ENCODE measurements at regions not wholly inside any gene's neighbourhood (a gene's known extent, or its start where the extent isn't known, plus 50 kb on each side); places are given as distances from the start of the nearest gene placed in this dataset.

DNA sequence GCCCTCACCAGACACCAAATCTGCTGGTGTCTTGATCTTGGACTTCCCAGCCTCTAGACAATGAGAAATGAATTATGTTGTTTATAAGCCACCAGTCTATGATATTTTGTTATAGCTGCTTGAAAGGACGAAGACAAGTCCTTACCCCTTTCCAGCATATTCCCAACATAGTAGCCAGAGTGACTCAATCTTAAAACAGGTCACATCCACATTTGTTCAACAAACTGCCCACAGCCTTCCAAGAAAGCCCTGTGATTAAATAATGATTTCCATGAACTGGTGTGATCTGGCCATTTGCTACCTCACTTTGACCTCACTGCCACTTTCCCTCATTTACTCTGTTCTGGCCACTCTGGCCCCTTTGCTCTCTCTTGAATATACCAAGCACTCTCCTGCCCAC lies 193.7 kb upstream of the CFAP20DC start:
- no peak overlapping the region for H3K27ac ChIP-seq (ENCODE audit: low read length)
- no peaks in the 10 kb centered on the region for H3K9me3 ChIP-seq (ENCODE audit: low read length)
- no peaks in the 10 kb centered on the region for H3K36me3 ChIP-seq (ENCODE audit: insufficient read depth, low read length)
- no peaks in the 10 kb centered on the region for H3K9me2 ChIP-seq (ENCODE audit: insufficient read depth, low read length)
- H3K79me2 ChIP-seq (replicated peaks; ENCODE audit: insufficient read depth, low read length) = no peaks in the 10 kb centered on the region
- no peak overlapping the region for H3K9ac ChIP-seq (ENCODE audit: low read length)
- no peak overlapping the region for H3K4me3 ChIP-seq (ENCODE audit: low read length)
- no peaks in the 10 kb centered on the region for H3F3A ChIP-seq (ENCODE audit: insufficient read depth, low read length, poor library complexity, severe bottlenecking)
- no peak overlapping the region for H2AFZ ChIP-seq (ENCODE audit: low read depth, low read length)
- H3K4me2 ChIP-seq (ENCODE audit: low read length) = no peak overlapping the region
- no peaks in the 10 kb centered on the region for H4K20me1 ChIP-seq (ENCODE audit: insufficient read depth)
- TF ChIP-seq RAD21 (conservative IDR thresholded peaks at IDR 0.05) (no peak), EP300 (conservative IDR thresholded peaks at IDR 0.05; ENCODE audit: poor library complexity, severe bottlenecking) (no peak), EZH2 (IDR thresholded peaks at IDR 0.05; ENCODE audit: borderline replicate concordance, insufficient read depth, low read length, poor library complexity, severe bottlenecking) (no peak), SMC3 (conservative IDR thresholded peaks at IDR 0.05; ENCODE audit: poor library complexity) (no peak), TAF1 (IDR thresholded peaks at IDR 0.05; ENCODE audit: low read depth) (no peak), MXI1 (conservative IDR thresholded peaks at IDR 0.05; ENCODE audit: poor library complexity, severe bottlenecking) (no peak), POLR2AphosphoS5 (IDR thresholded peaks at IDR 0.05) (no peak)
- TF ChIP-seq, protein P1, sequence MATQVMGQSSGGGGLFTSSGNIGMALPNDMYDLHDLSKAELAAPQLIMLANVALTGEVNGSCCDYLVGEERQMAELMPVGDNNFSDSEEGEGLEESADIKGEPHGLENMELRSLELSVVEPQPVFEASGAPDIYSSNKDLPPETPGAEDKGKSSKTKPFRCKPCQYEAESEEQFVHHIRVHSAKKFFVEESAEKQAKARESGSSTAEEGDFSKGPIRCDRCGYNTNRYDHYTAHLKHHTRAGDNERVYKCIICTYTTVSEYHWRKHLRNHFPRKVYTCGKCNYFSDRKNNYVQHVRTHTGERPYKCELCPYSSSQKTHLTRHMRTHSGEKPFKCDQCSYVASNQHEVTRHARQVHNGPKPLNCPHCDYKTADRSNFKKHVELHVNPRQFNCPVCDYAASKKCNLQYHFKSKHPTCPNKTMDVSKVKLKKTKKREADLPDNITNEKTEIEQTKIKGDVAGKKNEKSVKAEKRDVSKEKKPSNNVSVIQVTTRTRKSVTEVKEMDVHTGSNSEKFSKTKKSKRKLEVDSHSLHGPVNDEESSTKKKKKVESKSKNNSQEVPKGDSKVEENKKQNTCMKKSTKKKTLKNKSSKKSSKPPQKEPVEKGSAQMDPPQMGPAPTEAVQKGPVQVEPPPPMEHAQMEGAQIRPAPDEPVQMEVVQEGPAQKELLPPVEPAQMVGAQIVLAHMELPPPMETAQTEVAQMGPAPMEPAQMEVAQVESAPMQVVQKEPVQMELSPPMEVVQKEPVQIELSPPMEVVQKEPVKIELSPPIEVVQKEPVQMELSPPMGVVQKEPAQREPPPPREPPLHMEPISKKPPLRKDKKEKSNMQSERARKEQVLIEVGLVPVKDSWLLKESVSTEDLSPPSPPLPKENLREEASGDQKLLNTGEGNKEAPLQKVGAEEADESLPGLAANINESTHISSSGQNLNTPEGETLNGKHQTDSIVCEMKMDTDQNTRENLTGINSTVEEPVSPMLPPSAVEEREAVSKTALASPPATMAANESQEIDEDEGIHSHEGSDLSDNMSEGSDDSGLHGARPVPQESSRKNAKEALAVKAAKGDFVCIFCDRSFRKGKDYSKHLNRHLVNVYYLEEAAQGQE (IDR thresholded peaks at IDR 0.05; ENCODE audit: borderline replicate concordance) = no peak
- TF ChIP-seq, protein P2, sequence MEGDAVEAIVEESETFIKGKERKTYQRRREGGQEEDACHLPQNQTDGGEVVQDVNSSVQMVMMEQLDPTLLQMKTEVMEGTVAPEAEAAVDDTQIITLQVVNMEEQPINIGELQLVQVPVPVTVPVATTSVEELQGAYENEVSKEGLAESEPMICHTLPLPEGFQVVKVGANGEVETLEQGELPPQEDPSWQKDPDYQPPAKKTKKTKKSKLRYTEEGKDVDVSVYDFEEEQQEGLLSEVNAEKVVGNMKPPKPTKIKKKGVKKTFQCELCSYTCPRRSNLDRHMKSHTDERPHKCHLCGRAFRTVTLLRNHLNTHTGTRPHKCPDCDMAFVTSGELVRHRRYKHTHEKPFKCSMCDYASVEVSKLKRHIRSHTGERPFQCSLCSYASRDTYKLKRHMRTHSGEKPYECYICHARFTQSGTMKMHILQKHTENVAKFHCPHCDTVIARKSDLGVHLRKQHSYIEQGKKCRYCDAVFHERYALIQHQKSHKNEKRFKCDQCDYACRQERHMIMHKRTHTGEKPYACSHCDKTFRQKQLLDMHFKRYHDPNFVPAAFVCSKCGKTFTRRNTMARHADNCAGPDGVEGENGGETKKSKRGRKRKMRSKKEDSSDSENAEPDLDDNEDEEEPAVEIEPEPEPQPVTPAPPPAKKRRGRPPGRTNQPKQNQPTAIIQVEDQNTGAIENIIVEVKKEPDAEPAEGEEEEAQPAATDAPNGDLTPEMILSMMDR (IDR thresholded peaks at IDR 0.05; ENCODE audit: poor library complexity, severe bottlenecking) = no peak
- no peaks in the 10 kb centered on the region for H3K27me3 ChIP-seq (ENCODE audit: insufficient read depth, low read depth, low read length)

DNA sequence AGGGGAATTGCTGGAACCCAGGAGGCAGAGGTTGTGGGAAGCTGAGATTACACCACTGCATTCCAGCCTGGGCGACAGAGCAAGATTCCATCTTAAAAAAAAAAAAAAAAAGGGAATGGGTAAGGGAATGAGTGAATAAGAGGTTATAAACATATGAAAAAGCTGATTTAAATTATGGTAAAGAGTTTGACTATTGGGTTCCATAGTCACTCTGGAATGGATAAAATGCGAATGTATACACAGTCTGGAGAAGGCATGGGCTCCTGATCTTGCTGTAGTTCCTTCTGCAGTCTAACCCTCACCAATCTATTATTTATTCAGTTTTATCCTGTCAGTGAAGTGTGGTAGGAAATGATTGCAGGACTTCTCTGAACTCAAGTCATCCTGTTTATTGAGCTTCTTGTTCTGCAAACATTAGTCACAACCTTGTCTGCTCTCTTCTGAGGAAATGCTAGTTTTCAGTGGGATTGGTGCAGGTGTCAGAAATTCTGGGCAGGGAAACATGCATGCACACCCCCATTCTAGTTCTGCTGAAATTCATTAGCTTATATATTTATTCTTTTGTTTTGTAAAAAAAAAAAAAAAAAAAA lies 190.9 kb upstream of the CFAP20DC start:
- Histone ChIP-seq H2AFZ (ENCODE audit: low read depth, low read length) (no peak overlapping the region), H3K9me3 (ENCODE audit: low read length) (no peaks in the 10 kb centered on the region), H3K79me2 (replicated peaks; ENCODE audit: insufficient read depth, low read length) (no peaks in the 10 kb centered on the region), H3K4me3 (ENCODE audit: low read length) (no peak overlapping the region), H4K20me1 (ENCODE audit: insufficient read depth) (no peaks in the 10 kb centered on the region), H3F3A (ENCODE audit: insufficient read depth, low read length, poor library complexity, severe bottlenecking) (no peaks in the 10 kb centered on the region), H3K9me2 (ENCODE audit: insufficient read depth, low read length) (no peaks in the 10 kb centered on the region), H3K36me3 (ENCODE audit: insufficient read depth, low read length) (no peaks in the 10 kb centered on the region), H3K27ac (ENCODE audit: low read length) (no peak overlapping the region), H3K4me2 (ENCODE audit: low read length) (no peak overlapping the region), H3K27me3 (ENCODE audit: insufficient read depth, low read depth, low read length) (no peaks in the 10 kb centered on the region), H3K9ac (ENCODE audit: low read length) (no peak overlapping the region)
- TF ChIP-seq POLR2AphosphoS5 (IDR thresholded peaks at IDR 0.05) (no peak), RAD21 (conservative IDR thresholded peaks at IDR 0.05) (no peak), EP300 (conservative IDR thresholded peaks at IDR 0.05; ENCODE audit: poor library complexity, severe bottlenecking) (no peak), TAF1 (IDR thresholded peaks at IDR 0.05; ENCODE audit: low read depth) (no peak), SMC3 (conservative IDR thresholded peaks at IDR 0.05; ENCODE audit: poor library complexity) (no peak), MXI1 (conservative IDR thresholded peaks at IDR 0.05; ENCODE audit: poor library complexity, severe bottlenecking) (no peak), EZH2 (IDR thresholded peaks at IDR 0.05; ENCODE audit: borderline replicate concordance, insufficient read depth, low read length, poor library complexity, severe bottlenecking) (no peak)
- TF ChIP-seq, protein P1 (IDR thresholded peaks at IDR 0.05; ENCODE audit: borderline replicate concordance) = no peak
- TF ChIP-seq, protein P2 (IDR thresholded peaks at IDR 0.05; ENCODE audit: poor library complexity, severe bottlenecking) = no peak

All from neural cell (in vitro differentiated cells).